GM12878 (cell line): ENCODE measurements at regions not wholly inside any gene's neighbourhood (a gene's known extent, or its start where the extent isn't known, plus 50 kb on each side); places are given as distances from the start of the nearest gene placed in this dataset.

Source experiments
- ATAC-seq: fragments of 200-7000 bp; cut with Tn5 transposase; 3 replicates; pipeline ENCODE4 v1.9.1; 2020; ENCODE audit warnings: mild to moderate bottlenecking, moderate library complexity
- BruUV-seq: library from RNA; stranded (reverse); fragments of 400-500 nt; replicated peaks from 2 replicates; lab custom pipeline; 2021; lab: Mats Ljungman, UMichigan
- CTCF ChIA-PET: fragments of 300-600 bp; sonication (Branson Sonifier 250); formaldehyde crosslinking; extraction: SDS; loops from one replicate; lab custom pipeline; 2021; ENCODE audit warnings: inconsistent platforms; lab: Yijun Ruan, JAX
- POLR2A ChIA-PET: fragments of 350-600 bp; formaldehyde crosslinking; extraction: SDS; loops from one replicate; lab custom pipeline; 2021; ENCODE audit warnings: inconsistent platforms; lab: Charles Lee
- RAD21 ChIA-PET: fragments of 300-600 bp; sonication (Branson Sonifier 250); formaldehyde crosslinking; loops from one replicate; lab custom pipeline; 2023; ENCODE audit warnings: antibody characterized with exemption; ENCODE audit not compliant: unreplicated experiment; lab: Charles Lee
- SMC1A ChIA-PET: fragments of 300-600 bp; sonication (Branson Sonifier 250); formaldehyde crosslinking; loops from one replicate; lab custom pipeline; 2023; ENCODE audit not compliant: unreplicated experiment, uncharacterized antibody; lab: Charles Lee
- DNase-seq: peaks from one replicate; pipeline ENCODE4 v3.0.0-alpha.2; 2011; ENCODE audit warnings: low read depth, low spot score
- FAIRE-seq: peaks from 3 replicates; lab custom pipeline; 2011; peaks lifted over from hg19 to GRCh38; lab: Jason Lieb, UNC
- H2AFZ ChIP-seq: 2 replicates; pipeline ENCODE4 v1.6.0; 2011; ENCODE audit warnings: low read depth, low read length, control low read depth; ENCODE audit not compliant: control insufficient read depth
- H3K27ac ChIP-seq: 2 replicates; pipeline ENCODE4 v1.5.1; 2011; ENCODE audit warnings: control low read depth; ENCODE audit not compliant: control insufficient read depth, insufficient read depth
- H3K27me3 ChIP-seq, 2 experiments: replicated peaks in 1 of 2; 2 replicates each; pipeline versions ENCODE4 v1.6.0 to v1.6.1; 2011; ENCODE audit warnings: low read length in 1 of 2; ENCODE audit not compliant: control insufficient read depth in 2 of 2, insufficient read depth in 2 of 2
- H3K36me3 ChIP-seq, 2 experiments: 2 replicates each; pipeline ENCODE4 v1.5.1; 2011; ENCODE audit warnings: low read length in 1 of 2; ENCODE audit not compliant: control insufficient read depth in 2 of 2, insufficient read depth in 2 of 2
- H3K4me1 ChIP-seq: 2 replicates; pipeline ENCODE4 v1.6.1; 2011; ENCODE audit warnings: mild to moderate bottlenecking, low read length, moderate library complexity, mixed read lengths; ENCODE audit not compliant: control insufficient read depth, insufficient read depth
- H3K4me2 ChIP-seq: 2 replicates; pipeline ENCODE4 v1.6.0; 2011; ENCODE audit warnings: control low read depth; ENCODE audit not compliant: control insufficient read depth, insufficient read depth
- H3K4me3 ChIP-seq: fragments of 200-600 bp; sonication (generic); 2 replicates; pipeline ENCODE4 v1.5.1; 2016
- H3K79me2 ChIP-seq: 2 replicates; pipeline ENCODE4 v1.6.0; 2011; ENCODE audit warnings: low read length; ENCODE audit not compliant: control insufficient read depth, insufficient read depth
- H3K9ac ChIP-seq: 2 replicates; pipeline ENCODE4 v1.8.0; 2011; ENCODE audit warnings: low read length, control low read depth, mixed read lengths; ENCODE audit not compliant: control insufficient read depth, insufficient read depth
- H3K9me3 ChIP-seq: replicated peaks from 3 replicates; pipeline ENCODE4 v1.5.1; 2011; ENCODE audit warnings: mild to moderate bottlenecking, low read length; ENCODE audit not compliant: control insufficient read depth, insufficient read depth
- H4K20me1 ChIP-seq: 2 replicates; pipeline ENCODE4 v1.6.0; 2011; ENCODE audit not compliant: control insufficient read depth, insufficient read depth
- EP300 ChIP-seq, 2 experiments: fragments of 150-350 bp in 1 of 2; IDR thresholded peaks; 2 replicates each; pipeline ENCODE4 v1.6.1; 2011 to 2012; ENCODE audit warnings: low read depth in 2 of 2, low read length in 2 of 2, borderline replicate concordance in 1 of 2, improper control_type of control experiment in 1 of 2, inconsistent platforms in 1 of 2; ENCODE audit not compliant: control insufficient read depth in 1 of 2
- ETV6 ChIP-seq, 2 experiments: fragments of 450-650 bp in 1 of 2; IDR thresholded peaks in 1 of 2; conservative IDR thresholded peaks in 1 of 2; 2 replicates each; pipeline ENCODE4 v1.6.1; 2014; ENCODE audit warnings: antibody characterized with exemption in 1 of 2, borderline replicate concordance in 1 of 2, low read depth in 1 of 2, mild to moderate bottlenecking in 1 of 2, moderate library complexity in 1 of 2
- EZH2 ChIP-seq: IDR thresholded peaks from 2 replicates; pipeline ENCODE4 v1.6.1; 2012; ENCODE audit warnings: low read depth, mild to moderate bottlenecking, control low read depth, inconsistent platforms, low read length, borderline replicate concordance; ENCODE audit not compliant: control insufficient read depth
- KDM1A ChIP-seq: fragments of 200-600 bp; sonication (generic); IDR thresholded peaks from 2 replicates; pipeline ENCODE4 v1.6.1; 2016; ENCODE audit warnings: borderline replicate concordance
- NR2F1 ChIP-seq: fragments of 450-650 bp; conservative IDR thresholded peaks from 2 replicates; pipeline ENCODE4 v1.6.1; 2017; ENCODE audit warnings: mild to moderate bottlenecking
- PAX8 ChIP-seq: fragments of 450-650 bp; IDR thresholded peaks from 2 replicates; pipeline ENCODE4 v1.6.1; 2017; ENCODE audit warnings: mild to moderate bottlenecking, moderate library complexity
- RCOR1 ChIP-seq: conservative IDR thresholded peaks from 2 replicates; pipeline ENCODE4 v1.6.1; 2012; ENCODE audit warnings: low read depth, low read length, improper control_type of control experiment
- STAT3 ChIP-seq: IDR thresholded peaks from 2 replicates; pipeline ENCODE4 v1.6.1; 2011; ENCODE audit warnings: low read depth, low read length, improper control_type of control experiment
- YBX1 ChIP-seq: fragments of 450-650 bp; IDR thresholded peaks from 2 replicates; pipeline ENCODE4 v1.6.1; 2016; ENCODE audit warnings: antibody characterized with exemption
- ZNF24 ChIP-seq: fragments of 450-650 bp; IDR thresholded peaks from 2 replicates; pipeline ENCODE4 v1.6.1; 2017; ENCODE audit warnings: antibody characterized with exemption, mild to moderate bottlenecking
- WGBS: methylation state at CpG from one replicate; pipeline ENCODE4 v1.1.6; 2016; ENCODE audit warnings: low lambda C conversion rate; ENCODE audit not compliant: insufficient replicate concordance, insufficient coverage; ENCODE audit errors: missing lambda C conversion rate; 5-methylcytosine and 5-hydroxymethylcytosine counted together
- in situ Hi-C: fragments of 300-500 bp; cut with MboI; formaldehyde crosslinking; loops from 9 replicates; pipeline ENCODE4 v1.14.3; 2018; ENCODE audit warnings: mixed read lengths
- intact Hi-C: fragments of 100-400 bp; cut with micrococcal nuclease; formaldehyde crosslinking; loops from one replicate; pipeline ENCODE4 v1.14.2; 2022; ENCODE audit not compliant: unreplicated experiment
- TF ChIP-seq, protein P1 (sequence below): fragments of 450-650 bp; IDR thresholded peaks from 2 replicates; pipeline ENCODE4 v1.6.1; 2016; ENCODE audit warnings: mild to moderate bottlenecking, moderate library complexity, borderline replicate concordance
- TF ChIP-seq, protein P2 (sequence below): IDR thresholded peaks from 2 replicates; pipeline ENCODE4 v1.6.1; 2011; ENCODE audit warnings: mild to moderate bottlenecking, low read depth, low read length, moderate library complexity; ENCODE audit not compliant: insufficient replicate concordance
- TF ChIP-seq, protein P3 (sequence below): fragments of 450-650 bp; IDR thresholded peaks from 2 replicates; pipeline ENCODE4 v1.6.1; 2018; ENCODE audit warnings: borderline replicate concordance, mild to moderate bottlenecking; ENCODE audit not compliant: partially characterized antibody

- H3K4me3 ChIP-seq: no peak overlapping the region
- H3K4me1 ChIP-seq: peaks cover 8% of the 10 kb centered on the region
- ChIA-PET POLR2A (no interaction called here), SMC1A (interaction anchor here (0.9 to 1.3 kb wide), 4 partner anchors 8 to 1145 kb away, joined by 3 to 7 read pairs (median 3); no protein-coding TSS in a partner anchor), RAD21 (interaction anchor here (0.7 to 1.6 kb wide), 2 partner anchors 73 to 1144 kb away, joined by 3 to 5 read pairs; no protein-coding TSS in a partner anchor), CTCF (interaction anchor here (0.7 to 2.3 kb wide), 5 partner anchors 11 to 1144 kb away, joined by 3 to 7 read pairs (median 4); no protein-coding TSS in a partner anchor)
- H3K79me2 ChIP-seq: no peaks in the 10 kb centered on the region
- peak overlapping the region; percentile 20; the same call in 1 of the 2 replicates for H2AFZ ChIP-seq
- ATAC-seq (peak; percentile 90), DNase-seq (no peak), FAIRE-seq (peak; percentile 66)
- intact Hi-C loops (loop anchor here (5.0 kb wide), 1 partner anchor 76 kb away; no protein-coding TSS in a partner anchor), in situ Hi-C loops (loop anchor here (10.0 kb wide), 1 partner anchor 1149 kb away; no protein-coding TSS in a partner anchor)
- peak overlapping the region; percentile 36 for H3K9ac ChIP-seq
- BruUV-seq: TSS peak; percentile 93
- no peaks in the 10 kb centered on the region for H3K27me3 ChIP-seq
- peak overlapping the region; percentile 32 for H3K4me2 ChIP-seq
- no peaks in the 10 kb centered on the region for H3K36me3 ChIP-seq
- no peaks in the 10 kb centered on the region for H4K20me1 ChIP-seq
- no peaks in the 10 kb centered on the region; the same call in 2 of the 3 replicates for H3K9me3 ChIP-seq
- H3K27ac ChIP-seq: peak overlapping the region; percentile 82
- 10% methylated on average over 6 of the region's 6 CpGs for WGBS
- TF ChIP-seq KDM1A: no peak
- no peak for TF ChIP-seq STAT3
- no peak for TF ChIP-seq ZNF24
- TF ChIP-seq EP300 (IDR thresholded peaks at IDR 0.05; ENCODE audit: borderline replicate concordance in 1 of 2, control insufficient read depth in 1 of 2, low read depth in 2 of 2, low read length in 2 of 2): peak; percentile 31 to 67; a peak in 1 of 4 replicates
- TF ChIP-seq, protein P1, sequence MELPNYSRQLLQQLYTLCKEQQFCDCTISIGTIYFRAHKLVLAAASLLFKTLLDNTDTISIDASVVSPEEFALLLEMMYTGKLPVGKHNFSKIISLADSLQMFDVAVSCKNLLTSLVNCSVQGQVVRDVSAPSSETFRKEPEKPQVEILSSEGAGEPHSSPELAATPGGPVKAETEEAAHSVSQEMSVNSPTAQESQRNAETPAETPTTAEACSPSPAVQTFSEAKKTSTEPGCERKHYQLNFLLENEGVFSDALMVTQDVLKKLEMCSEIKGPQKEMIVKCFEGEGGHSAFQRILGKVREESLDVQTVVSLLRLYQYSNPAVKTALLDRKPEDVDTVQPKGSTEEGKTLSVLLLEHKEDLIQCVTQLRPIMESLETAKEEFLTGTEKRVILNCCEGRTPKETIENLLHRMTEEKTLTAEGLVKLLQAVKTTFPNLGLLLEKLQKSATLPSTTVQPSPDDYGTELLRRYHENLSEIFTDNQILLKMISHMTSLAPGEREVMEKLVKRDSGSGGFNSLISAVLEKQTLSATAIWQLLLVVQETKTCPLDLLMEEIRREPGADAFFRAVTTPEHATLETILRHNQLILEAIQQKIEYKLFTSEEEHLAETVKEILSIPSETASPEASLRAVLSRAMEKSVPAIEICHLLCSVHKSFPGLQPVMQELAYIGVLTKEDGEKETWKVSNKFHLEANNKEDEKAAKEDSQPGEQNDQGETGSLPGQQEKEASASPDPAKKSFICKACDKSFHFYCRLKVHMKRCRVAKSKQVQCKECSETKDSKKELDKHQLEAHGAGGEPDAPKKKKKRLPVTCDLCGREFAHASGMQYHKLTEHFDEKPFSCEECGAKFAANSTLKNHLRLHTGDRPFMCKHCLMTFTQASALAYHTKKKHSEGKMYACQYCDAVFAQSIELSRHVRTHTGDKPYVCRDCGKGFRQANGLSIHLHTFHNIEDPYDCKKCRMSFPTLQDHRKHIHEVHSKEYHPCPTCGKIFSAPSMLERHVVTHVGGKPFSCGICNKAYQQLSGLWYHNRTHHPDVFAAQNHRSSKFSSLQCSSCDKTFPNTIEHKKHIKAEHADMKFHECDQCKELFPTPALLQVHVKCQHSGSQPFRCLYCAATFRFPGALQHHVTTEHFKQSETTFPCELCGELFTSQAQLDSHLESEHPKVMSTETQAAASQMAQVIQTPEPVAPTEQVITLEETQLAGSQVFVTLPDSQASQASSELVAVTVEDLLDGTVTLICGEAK: peak; percentile 20; the same call in 1 of the 2 replicates
- TF ChIP-seq YBX1: no peak
- TF ChIP-seq, protein P2, sequence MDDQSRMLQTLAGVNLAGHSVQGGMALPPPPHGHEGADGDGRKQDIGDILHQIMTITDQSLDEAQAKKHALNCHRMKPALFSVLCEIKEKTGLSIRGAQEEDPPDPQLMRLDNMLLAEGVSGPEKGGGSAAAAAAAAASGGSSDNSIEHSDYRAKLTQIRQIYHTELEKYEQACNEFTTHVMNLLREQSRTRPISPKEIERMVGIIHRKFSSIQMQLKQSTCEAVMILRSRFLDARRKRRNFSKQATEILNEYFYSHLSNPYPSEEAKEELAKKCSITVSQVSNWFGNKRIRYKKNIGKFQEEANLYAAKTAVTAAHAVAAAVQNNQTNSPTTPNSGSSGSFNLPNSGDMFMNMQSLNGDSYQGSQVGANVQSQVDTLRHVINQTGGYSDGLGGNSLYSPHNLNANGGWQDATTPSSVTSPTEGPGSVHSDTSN: no peak
- TF ChIP-seq NR2F1: 0 out of 2 replicates have a peak, but pooled peaks have one; percentile 20
- TF ChIP-seq ETV6 (conservative IDR thresholded peaks at IDR 0.05 in 1 of 2, IDR thresholded peaks at IDR 0.05 in 1 of 2; ENCODE audit: borderline replicate concordance in 1 of 2, low read depth in 1 of 2): peak in 1 of 2 experiments; percentile 33; a peak in 1 of 4 replicates
- TF ChIP-seq PAX8: no peak
- TF ChIP-seq, protein P3, sequence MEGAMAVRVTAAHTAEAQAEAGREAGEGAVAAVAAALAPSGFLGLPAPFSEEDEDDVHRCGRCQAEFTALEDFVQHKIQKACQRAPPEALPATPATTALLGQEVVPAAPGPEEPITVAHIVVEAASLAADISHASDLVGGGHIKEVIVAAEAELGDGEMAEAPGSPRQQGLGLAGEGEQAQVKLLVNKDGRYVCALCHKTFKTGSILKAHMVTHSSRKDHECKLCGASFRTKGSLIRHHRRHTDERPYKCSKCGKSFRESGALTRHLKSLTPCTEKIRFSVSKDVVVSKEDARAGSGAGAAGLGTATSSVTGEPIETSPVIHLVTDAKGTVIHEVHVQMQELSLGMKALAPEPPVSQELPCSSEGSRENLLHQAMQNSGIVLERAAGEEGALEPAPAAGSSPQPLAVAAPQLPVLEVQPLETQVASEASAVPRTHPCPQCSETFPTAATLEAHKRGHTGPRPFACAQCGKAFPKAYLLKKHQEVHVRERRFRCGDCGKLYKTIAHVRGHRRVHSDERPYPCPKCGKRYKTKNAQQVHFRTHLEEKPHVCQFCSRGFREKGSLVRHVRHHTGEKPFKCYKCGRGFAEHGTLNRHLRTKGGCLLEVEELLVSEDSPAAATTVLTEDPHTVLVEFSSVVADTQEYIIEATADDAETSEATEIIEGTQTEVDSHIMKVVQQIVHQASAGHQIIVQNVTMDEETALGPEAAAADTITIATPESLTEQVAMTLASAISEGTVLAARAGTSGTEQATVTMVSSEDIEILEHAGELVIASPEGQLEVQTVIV: no peak
- TF ChIP-seq EZH2: no peak
- TF ChIP-seq RCOR1: no peak
Observed at GRCh38 chrX:42943051-42943974, 165.3 kb upstream of the PPP1R2C start.
